ENCODE measurements at regions not wholly inside any gene's neighbourhood (a gene's known extent, or its start where the extent isn't known, plus 50 kb on each side); places are given as distances from the start of the nearest gene placed in this dataset.

- DNase-seq (ENCODE audit: low read depth in 2 of 2) = no peak
These were observed 287.8 kb downstream of the FAM43A start for GRCh38 chr3:194973366-194974000.

DNA sequence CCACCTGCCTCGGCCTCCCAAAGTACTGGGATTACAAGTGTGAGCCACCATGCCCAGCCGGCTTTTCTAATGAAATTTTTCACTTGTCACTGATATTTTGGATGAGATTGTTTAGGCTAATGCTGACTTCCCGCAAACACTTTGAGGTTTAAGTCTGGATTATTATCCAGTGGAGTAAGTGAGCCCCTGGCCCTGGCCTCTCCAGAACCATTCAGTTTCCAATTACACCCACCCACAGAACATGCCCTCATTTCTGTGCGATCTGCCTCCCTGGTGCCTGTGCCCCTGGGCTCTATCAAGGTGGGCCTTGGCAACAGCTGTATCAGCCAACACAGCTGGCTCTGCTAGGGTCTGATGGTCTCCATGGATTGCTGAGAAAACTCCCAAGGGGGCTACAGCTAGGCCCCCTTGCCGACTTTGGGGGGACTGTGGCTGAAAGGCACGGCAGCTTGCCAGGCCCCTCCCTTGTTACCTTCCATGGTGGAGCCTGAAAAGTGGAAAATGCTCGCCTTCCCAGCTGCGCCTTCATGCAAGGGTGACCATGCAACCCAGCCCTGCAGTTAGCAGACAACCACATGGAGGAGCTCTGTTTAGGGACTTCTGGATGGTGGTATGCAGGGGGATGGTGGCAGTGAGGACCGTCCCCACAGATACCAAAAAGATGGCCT lies 288.9 kb downstream of the FAM43A start:
- DNase-seq (ENCODE audit: low read depth in 2 of 2) = no peak

GRCh38 chr3:194976049-194976451 lies 290.4 kb downstream of the FAM43A start:
- DNase-seq (ENCODE audit: low read depth in 2 of 2) = no peak

DNA sequence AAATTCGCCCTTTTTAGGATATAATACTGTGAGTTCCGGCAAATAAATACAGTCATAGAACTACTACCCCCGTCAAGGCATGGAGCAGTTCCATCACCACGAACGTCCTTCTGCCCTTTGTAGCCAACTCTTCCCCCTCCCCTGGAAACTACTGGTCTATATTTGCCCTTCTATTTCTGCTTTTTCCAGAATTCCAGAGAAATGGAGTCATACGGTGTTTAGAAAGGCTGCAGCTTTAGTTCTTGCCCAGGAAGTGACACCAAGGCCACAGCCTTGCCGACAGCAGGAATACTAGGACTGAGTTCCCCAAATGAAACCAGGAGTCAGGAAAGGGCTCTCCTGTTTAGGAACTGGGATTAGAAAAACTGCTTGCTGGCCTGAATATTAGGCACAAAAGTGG lies 291.2 kb downstream of the FAM43A start:
- DNase-seq (ENCODE audit: low read depth in 2 of 2) = no peak

- DNase-seq (ENCODE audit: low read depth in 2 of 2) = no peak
These were observed 291.7 kb downstream of the FAM43A start for GRCh38 chr3:194977356-194977755.

DNA sequence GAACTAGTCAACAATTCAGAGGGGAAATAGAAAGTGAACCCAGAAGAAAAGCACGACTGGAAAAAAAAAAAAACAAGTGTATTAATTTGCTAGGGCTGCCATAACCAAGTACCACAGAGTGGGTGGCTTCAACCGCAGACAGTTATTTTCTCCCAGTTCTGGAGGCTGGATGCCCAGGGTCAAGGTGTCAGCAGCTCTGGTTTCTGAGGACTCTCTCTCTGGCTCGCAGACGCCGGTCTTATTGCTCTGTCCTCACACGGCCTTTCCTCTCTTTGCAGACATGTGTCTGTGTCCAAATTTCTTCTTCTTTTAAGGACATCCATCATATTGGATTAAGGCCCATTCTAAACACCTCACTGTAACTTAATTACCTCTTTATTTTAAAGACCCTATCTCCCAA lies 291.8 kb downstream of the XXYLT1 start:
- DNase-seq (ENCODE audit: low read depth in 2 of 2) = no peak

DNA sequence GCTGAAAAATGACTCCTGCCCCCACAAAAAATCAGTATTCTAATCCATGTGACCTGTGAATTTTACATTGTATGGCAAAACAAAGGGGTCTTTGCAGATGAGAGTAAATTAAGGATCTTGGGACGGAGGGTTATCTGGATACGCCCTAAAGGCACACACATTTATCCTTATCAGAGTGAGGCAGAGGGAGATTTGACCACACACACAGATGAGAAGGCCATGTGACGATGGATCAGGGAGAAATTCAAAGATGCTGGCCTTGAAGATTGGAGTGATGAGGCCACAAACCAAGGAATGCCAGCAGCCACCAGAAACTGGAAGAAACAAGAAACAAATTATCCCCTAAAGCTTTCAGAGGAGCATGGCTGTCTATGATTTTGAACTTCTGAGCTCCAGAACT lies 288.5 kb downstream of the XXYLT1 start:
- DNase-seq (ENCODE audit: low read depth in 2 of 2) = no peak

GRCh38 chr3:194983121-194983520 lies 287.8 kb downstream of the XXYLT1 start:
- DNase-seq (ENCODE audit: low read depth in 2 of 2) = no peak

DNA sequence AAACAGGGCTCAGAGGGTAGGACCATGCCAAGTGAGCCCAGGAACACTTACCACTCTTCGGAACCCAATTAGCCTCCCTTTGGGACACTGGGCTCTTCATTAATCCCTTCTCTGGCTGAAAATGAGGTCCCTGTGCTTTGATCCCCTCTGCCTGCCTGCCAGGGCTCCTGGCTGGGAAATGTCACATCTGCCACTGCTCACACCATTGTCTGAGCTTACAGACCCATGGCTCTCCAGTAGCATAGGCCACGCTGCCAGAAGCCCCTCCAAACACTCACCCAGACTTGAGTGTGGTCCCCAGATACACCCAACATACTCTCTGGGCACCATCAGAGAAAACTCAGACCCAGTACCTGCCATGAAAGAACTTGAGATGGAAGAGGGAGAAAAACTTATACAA lies 287.3 kb downstream of the XXYLT1 start:
- DNase-seq (ENCODE audit: low read depth in 2 of 2) = no peak

DNA sequence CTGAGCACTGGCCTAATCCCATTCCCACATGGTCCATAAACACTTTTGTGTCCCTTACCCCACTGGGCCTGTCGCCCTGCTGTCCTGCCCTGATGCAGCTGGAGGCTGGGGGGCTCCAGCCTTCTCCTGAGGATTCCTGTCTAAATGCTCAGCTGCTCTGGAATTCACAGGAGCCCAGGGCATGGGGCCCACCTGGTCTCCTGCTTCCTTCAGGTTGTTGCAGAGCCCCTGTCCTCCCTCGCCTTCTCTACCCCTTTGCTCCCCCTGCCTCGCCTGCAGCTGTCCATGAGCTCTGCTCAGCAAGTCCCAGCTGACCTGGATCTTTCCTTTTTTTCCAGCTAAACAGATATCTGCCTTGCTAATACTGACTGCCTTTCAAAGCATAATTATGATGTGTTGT lies 286.9 kb downstream of the XXYLT1 start:
- no peak for DNase-seq (ENCODE audit: low read depth in 2 of 2)

DNA sequence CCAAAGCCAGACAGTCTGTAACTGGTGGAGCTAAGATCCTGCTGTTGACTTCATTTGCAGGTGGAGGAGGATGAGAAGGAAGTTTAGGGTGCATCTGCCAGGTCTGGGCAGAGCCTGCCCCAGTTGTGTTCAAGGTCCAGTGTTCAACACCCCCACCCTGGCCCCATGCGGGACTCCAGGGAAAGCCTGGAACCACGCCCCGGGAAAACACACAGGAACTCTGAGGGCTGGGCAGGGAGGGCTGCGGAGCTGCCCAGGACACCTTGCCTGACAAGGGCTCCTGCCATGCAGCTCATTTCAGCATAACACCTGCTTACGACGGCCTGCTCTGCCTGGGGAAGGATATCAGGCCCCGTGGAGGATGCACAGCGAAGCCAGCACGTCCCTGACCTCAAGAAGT lies 286.3 kb downstream of the XXYLT1 start:
- DNase-seq (ENCODE audit: low read depth in 2 of 2) = no peak

GRCh38 chr3:194985031-194985578 lies 285.9 kb downstream of the XXYLT1 start:
- DNase-seq (ENCODE audit: low read depth in 2 of 2) = no peak

DNA sequence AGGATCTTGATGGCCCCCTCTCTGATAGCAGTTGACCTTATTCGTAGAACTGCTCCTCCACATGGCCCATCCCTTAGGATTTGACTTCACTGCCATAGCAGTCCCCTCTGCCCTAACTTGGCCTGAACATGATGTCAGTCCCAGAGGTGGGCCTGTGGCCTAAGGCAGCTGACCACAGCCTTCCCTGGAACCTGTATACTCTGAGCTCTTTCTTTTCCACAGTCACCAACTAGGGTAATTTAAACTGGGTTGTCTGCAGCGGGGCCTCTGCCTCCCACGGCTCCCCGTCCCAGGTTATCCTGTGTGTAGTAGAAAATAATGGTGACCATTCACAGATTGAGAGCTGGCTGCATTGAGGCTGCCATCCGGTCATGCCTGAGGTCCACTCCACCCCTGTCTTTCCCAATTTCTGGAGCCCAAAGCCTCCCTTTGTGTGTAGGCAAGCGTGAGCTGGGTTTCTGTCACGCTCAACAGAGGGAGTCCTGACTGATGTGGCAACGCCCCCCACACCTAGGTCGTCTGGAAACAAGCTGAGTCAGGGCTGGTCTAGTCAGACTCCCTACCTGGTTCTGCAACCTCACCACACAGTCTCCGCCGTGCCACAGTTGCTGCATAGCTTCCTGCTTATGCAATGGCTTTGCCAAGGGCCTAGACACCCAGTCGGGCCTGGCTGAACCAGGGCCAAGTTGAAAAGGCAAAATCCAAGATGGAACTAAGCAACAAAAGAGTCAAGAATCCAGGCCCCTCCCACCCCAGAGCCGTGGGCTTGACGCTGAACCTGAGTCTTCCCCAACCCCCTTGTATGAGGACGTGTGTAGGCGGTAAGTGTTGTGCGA lies 284.5 kb downstream of the XXYLT1 start:
- DNase-seq (ENCODE audit: low read depth in 2 of 2) = no peak

- no peak for DNase-seq (ENCODE audit: low read depth in 2 of 2)
These were observed 283.1 kb downstream of the XXYLT1 start for GRCh38 chr3:194987571-194988494.

GRCh38 chr3:194988495-194989165 lies 282.3 kb downstream of the XXYLT1 start:
- no peak for DNase-seq (ENCODE audit: low read depth in 2 of 2)

DNA sequence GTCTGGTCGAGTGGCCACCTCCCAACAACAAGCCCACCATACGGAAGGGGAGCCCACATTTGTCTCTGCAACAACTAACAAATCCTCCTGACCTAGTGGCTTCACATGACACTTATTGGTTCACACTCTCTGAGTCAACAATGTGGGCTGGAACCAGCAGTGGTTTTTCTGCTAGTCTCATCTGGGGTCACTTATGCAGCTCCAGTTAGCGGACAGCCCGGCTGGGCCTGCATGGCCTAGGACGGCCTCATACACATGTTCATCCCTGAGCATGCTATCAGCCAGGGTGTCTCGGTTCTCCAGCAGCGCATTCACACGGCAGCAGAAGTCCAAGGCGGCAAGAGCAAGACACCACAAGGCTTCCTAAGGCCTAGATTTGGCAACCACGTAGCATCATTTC lies 281.7 kb downstream of the XXYLT1 start:
- no peak for DNase-seq (ENCODE audit: low read depth in 2 of 2)

- DNase-seq (ENCODE audit: low read depth in 2 of 2) = no peak
These were observed 280.3 kb downstream of the XXYLT1 start for GRCh38 chr3:194990454-194991337.

- DNase-seq (ENCODE audit: low read depth in 2 of 2) = no peak
These were observed 279.7 kb downstream of the XXYLT1 start for GRCh38 chr3:194991338-194991654.

DNA sequence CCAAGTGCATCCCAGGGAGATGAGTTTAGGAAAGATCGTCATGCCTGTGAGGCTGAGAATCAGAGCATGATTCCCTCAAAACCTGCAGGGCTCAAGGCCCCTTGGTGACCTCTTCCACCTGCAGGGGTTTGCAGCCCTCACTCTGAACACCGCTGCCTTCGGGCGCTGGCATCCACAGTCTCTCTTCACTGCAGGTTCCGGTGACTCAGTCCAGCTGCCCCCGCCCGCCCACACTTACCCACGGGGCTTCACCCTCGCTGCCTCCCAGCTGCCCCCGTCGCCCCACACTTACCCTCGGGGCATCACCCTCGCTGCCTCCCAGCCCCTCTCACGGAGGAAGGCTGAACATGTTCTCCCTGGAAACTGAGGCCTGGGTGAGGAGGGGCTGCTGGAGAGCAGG lies 277.1 kb downstream of the XXYLT1 start:
- no peak for DNase-seq (ENCODE audit: low read depth in 2 of 2)

DNA sequence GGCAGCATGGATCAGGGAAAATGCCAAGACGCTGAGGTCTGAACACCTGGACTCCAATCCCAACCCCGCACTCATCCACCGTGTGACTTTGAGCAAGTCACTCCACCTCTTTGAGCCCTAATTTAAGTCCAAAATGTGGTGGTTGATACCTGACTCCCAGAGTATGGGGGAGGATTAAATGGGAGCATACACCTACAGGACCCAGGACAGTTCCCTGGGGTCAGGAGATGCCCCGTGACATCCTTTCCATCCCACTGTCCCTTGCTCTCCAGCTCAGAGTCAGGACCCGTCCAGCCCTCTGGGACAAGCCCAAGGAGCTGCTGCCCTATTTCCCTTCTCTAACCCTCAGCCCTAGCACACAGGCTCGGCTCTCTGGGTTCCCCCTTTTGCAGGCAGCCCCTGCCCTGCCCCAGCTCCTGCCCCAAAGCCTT lies 276.4 kb downstream of the XXYLT1 start:
- no peak for DNase-seq (ENCODE audit: low read depth in 2 of 2)

All from stimulated activated CD4-positive, alpha-beta T cell treated with anti-CD3 and anti-CD28 coated beads, Interleukin-1b, Interleukin-23, amount 100 ng/mL, for 1 hour (primary cell).